ENCODE measurements at regions not wholly inside any gene's neighbourhood (a gene's known extent, or its start where the extent isn't known, plus 50 kb on each side); places are given as distances from the start of the nearest gene placed in this dataset.
"Not testable (repeated sequence)": the region's sequence is repeated elsewhere in the genome, so short reads cannot be mapped to it uniquely, and the experiment has no call there.

- intact Hi-C loops (cut with DNase I), result no loop called here
- H3K4me1 ChIP-seq, result peaks cover 0 to 7% of the 10 kb centered on the region in 2 donors
- DNase-seq, result no peak
- H3K36me3 ChIP-seq, result no peaks in the 10 kb centered on the region
- H3K4me3 ChIP-seq (replicated peaks in 1 of 3), result no peak overlapping the region
- WGBS, 2 donors, result 78 to 80% methylated on average over 8 of the region's 8 CpGs
- H3K9me3 ChIP-seq, result no peaks in the 10 kb centered on the region
- H3K27ac ChIP-seq, result no peak overlapping the region
- H3K27me3 ChIP-seq, result no peaks in the 10 kb centered on the region
- TF ChIP-seq POLR2A (IDR thresholded peaks at IDR 0.05) (no peak), CTCF (IDR thresholded peaks at IDR 0.05) (no peak)
These were observed 201.1 kb downstream of the SPP2 start for GRCh38 chr2:234251326-234252271.

GRCh38 chr2:234250926-234251325 lies 200.4 kb downstream of the SPP2 start:
- WGBS, 2 donors, result 71 to 72% methylated on average over 2 of the region's 2 CpGs

GRCh38 chr2:234249873-234250272 lies 199.4 kb downstream of the SPP2 start:
- no peak for TF ChIP-seq POLR2A (IDR thresholded peaks at IDR 0.05)
- no peak for TF ChIP-seq CTCF (IDR thresholded peaks at IDR 0.05)
- no peaks in the 10 kb centered on the region for H3K27me3 ChIP-seq
- intact Hi-C loops (cut with DNase I), result no loop called here
- no peaks in the 10 kb centered on the region for H3K9me3 ChIP-seq
- WGBS, 2 donors, result 80 to 83% methylated on average over 5 of the region's 5 CpGs
- H3K4me1 ChIP-seq, result no peaks in the 10 kb centered on the region
- H3K27ac ChIP-seq, result no peak overlapping the region
- H3K4me3 ChIP-seq (replicated peaks in 1 of 3), result no peak overlapping the region
- no peaks in the 10 kb centered on the region for H3K36me3 ChIP-seq
- no peak for DNase-seq

More at GRCh38 chr2:234250926-234251325, 200.4 kb downstream of the SPP2 start:
- DNase-seq, result no peak
- H3K27ac ChIP-seq, result no peak overlapping the region
- intact Hi-C loops (cut with DNase I), result no loop called here
- no peak for TF ChIP-seq POLR2A (IDR thresholded peaks at IDR 0.05)
- TF ChIP-seq CTCF (IDR thresholded peaks at IDR 0.05), result no peak
- no peaks in the 10 kb centered on the region for H3K27me3 ChIP-seq
- no peaks in the 10 kb centered on the region for H3K9me3 ChIP-seq
- H3K36me3 ChIP-seq, result no peaks in the 10 kb centered on the region
- no peak overlapping the region for H3K4me3 ChIP-seq (replicated peaks in 1 of 3)
- peaks cover 0 to 1% of the 10 kb centered on the region in 2 donors for H3K4me1 ChIP-seq

GRCh38 chr2:234249034-234249735 lies 198.7 kb downstream of the SPP2 start:
- no peak for TF ChIP-seq CTCF (IDR thresholded peaks at IDR 0.05)
- no peak for TF ChIP-seq POLR2A (IDR thresholded peaks at IDR 0.05)
- Histone ChIP-seq H3K27me3 (no peaks in the 10 kb centered on the region), H3K9me3 (no peaks in the 10 kb centered on the region), H3K4me1 (no peaks in the 10 kb centered on the region), H3K27ac (no peak overlapping the region), H3K36me3 (no peaks in the 10 kb centered on the region), H3K4me3 (replicated peaks in 1 of 3) (no peak overlapping the region)
- intact Hi-C loops (cut with DNase I), result no loop called here
- 89 to 92% methylated on average over 5 of the region's 5 CpGs for WGBS, 2 donors
- no peak for DNase-seq

- H3K27ac ChIP-seq; DNase-seq; H3K4me3 ChIP-seq (replicated peaks in 1 of 3); H3K4me1 ChIP-seq; H3K27me3 ChIP-seq; H3K36me3 ChIP-seq; intact Hi-C loops (cut with DNase I); H3K9me3 ChIP-seq: not testable (repeated sequence)
- WGBS, 2 donors, result 95 to 97% methylated on average over 10 of the region's 10 CpGs
These were observed 197.8 kb downstream of the SPP2 start for GRCh38 chr2:234248213-234248710.

Measured in thyroid gland (tissue), 4 donors.